ENCODE measurements at regions not wholly inside any gene's neighbourhood (a gene's known extent, or its start where the extent isn't known, plus 50 kb on each side); places are given as distances from the start of the nearest gene placed in this dataset.
"Not testable (repeated sequence)": the region's sequence is repeated elsewhere in the genome, so short reads cannot be mapped to it uniquely, and the experiment has no call there.

- intact Hi-C loops (cut with DNase I) = no loop called here
- no peak for DNase-seq
Observed at GRCh38 chr3:145417678-145418077, 743.3 kb downstream of the PLOD2 start.

- no peak for DNase-seq
- intact Hi-C loops (cut with DNase I) = no loop called here
Observed at GRCh38 chr3:145422556-145422955, 738.4 kb downstream of the PLOD2 start.

DNA sequence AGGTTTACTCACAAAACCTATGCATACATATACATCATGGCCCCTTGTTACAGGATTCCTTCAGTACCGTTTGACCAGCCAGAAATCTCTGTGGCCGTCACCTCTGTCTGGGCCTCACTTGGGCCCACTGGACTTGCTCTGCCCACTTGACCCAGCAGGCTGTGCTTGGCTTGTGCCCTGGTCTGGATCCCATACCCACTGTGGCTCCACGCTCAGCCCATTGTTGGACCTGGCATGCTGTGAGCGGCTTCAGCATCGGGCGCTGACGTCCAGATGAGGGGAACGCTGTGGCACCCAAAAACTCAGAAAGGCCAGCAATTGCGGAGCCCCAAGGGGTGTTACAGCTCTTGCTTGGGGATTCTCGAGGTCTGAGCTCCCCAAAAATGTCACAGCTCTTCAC is 733.6 kb downstream of the PLOD2 start:
- intact Hi-C loops (cut with DNase I) = no loop called here
- peak in 2 of 10 donors; percentile 55 to 72 for DNase-seq

- no peak for DNase-seq
- intact Hi-C loops (cut with DNase I) = no loop called here
Observed at GRCh38 chr3:145429546-145429945, 731.4 kb downstream of the PLOD2 start.

DNA sequence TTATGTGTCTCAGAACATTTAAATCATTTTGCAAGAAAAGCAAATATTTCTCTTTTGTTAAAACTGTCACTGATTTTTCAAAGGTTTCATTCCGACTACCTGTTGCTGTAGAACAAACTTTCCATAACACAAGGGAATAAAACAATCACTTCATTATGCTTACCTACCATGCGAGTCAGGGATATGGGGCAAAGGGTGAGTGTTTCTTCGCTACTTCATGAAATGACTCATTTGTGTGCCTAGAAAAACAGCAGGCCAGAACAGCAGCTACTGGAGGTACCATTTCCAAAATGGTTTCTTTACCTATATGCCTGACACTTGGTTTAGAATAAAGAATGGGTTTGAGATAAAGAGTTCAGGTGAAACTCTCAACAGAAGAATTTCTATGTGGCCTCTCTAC is 712.5 kb downstream of the PLOD2 start:
- intact Hi-C loops (cut with DNase I) = no loop called here

GRCh38 chr3:145450018-145450682 is 710.8 kb downstream of the PLOD2 start:
- DNase-seq = no peak
- intact Hi-C loops (cut with DNase I) = no loop called here

More for the DNA sequence above, 712.5 kb downstream of the PLOD2 start:
- no peak for DNase-seq

DNA sequence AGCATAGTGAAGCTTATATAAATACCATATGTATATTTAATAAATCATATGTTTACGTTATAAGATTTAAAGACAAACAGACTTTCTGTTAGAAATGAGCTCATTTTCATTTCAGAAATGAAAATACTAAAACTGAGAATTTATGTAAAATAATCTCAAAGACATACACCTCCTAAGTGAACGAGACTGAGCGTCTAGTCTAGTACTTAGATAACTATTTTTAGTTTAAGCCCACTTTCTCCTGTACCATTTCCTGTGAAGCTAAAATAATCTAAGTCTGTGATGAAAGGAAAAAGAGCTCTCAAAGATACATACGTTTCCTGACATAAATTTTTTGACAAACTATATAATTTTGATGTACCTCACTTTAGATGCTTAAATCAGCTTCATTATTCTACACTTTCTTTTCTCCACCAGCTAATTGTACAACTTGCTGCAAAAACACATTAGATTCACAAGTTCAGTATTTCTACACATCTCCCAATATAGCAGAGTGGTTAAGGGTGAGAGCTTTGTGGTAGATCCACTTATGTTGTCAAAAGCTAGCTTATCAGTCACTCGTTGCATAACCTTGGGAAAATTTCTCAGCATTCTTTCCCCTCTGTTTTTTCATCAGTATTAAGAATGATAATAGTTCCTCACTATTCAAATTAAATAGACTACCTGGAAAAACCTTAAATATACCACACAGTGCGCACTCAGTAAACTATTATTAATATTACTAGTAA is 703.0 kb downstream of the PLOD2 start:
- DNase-seq = no peak
- intact Hi-C loops (cut with DNase I) = no loop called here

DNA sequence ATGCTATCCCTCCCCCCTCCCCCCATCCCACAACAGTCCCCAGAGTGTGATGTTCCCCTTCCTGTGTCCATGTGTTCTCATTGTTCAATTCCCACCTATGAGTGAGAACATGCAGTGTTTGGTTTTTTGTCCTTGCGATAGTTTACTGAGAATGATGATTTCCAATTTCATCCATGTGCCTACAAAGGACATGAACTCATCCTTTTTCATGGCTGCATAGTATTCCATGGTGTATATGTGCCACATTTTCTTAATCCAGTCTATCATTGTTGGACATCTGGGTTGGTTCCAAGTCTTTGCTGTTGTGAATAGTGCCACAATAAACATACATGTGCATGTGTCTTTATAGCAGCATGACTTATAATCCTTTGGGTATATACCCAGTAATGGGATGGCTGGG is 701.3 kb downstream of the PLOD2 start:
- DNase-seq = not testable (repeated sequence)

GRCh38 chr3:145471976-145472375 is 689.0 kb downstream of the PLOD2 start:
- intact Hi-C loops (cut with DNase I) = no loop called here
- no peak for DNase-seq

More for the DNA sequence above, 701.3 kb downstream of the PLOD2 start:
- intact Hi-C loops (cut with DNase I) = not testable (repeated sequence)

- intact Hi-C loops (cut with DNase I) = not testable (repeated sequence)
- peak in 1 of 10 donors; percentile 24 for DNase-seq
Observed at GRCh38 chr3:145482735-145483134, 678.2 kb downstream of the PLOD2 start.

DNA sequence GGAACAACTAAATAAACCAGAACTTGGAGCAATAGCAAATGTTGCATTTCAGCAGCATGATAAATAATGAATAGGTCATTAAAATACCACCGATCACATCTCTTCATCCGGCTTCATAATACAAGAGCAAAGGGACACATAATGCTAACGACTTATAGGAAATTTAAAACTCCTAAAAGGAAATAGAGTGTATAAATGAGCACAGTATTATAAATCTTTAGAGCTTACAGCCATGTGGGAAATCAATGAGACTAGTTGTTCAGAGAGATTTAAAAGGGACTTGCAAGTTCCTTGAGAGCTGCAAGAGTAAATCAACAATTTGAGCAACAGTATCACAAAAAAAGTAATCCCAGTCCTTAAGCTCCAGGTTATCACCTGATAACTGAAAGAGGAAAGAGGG is 677.0 kb downstream of the PLOD2 start:
- intact Hi-C loops (cut with DNase I) = no loop called here

GRCh38 chr3:145489011-145489410 is 672.0 kb downstream of the PLOD2 start:
- intact Hi-C loops (cut with DNase I) = no loop called here
- DNase-seq = no peak

More for the DNA sequence above, 677.0 kb downstream of the PLOD2 start:
- DNase-seq = no peak

- intact Hi-C loops (cut with DNase I) = no loop called here
- DNase-seq = peak in 3 of 10 donors; percentile 37 to 61 (median 41)
Observed at GRCh38 chr3:145490088-145491048, 670.6 kb downstream of the PLOD2 start.

GRCh38 chr3:145492456-145492855 is 668.5 kb downstream of the PLOD2 start:
- intact Hi-C loops (cut with DNase I) = no loop called here
- no peak for DNase-seq

GRCh38 chr3:145517416-145517815 is 643.6 kb downstream of the PLOD2 start:
- DNase-seq; intact Hi-C loops (cut with DNase I): not testable (repeated sequence)

DNA sequence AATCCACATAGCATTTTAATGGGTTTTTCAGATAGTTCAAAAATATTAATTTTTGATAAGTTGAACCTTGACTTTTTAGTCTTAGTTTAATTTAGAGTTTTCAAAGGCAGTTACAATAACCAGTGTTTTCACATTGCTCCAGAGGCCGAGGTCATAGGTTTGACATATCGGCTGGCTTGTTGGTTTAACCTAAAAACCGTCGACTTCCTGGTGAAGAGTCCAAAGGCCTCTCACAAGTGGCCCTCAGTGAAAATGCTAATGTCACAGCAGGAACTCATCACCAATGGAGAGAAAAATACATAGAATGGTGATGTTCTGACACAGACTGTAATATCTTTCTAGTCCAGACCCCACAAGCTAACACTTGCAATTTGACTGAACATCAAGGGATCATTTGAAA is 642.3 kb downstream of the PLOD2 start:
- DNase-seq = no peak
- intact Hi-C loops (cut with DNase I) = no loop called here

GRCh38 chr3:145519398-145520047 is 641.5 kb downstream of the PLOD2 start:
- no peak for DNase-seq
- intact Hi-C loops (cut with DNase I) = no loop called here

DNA sequence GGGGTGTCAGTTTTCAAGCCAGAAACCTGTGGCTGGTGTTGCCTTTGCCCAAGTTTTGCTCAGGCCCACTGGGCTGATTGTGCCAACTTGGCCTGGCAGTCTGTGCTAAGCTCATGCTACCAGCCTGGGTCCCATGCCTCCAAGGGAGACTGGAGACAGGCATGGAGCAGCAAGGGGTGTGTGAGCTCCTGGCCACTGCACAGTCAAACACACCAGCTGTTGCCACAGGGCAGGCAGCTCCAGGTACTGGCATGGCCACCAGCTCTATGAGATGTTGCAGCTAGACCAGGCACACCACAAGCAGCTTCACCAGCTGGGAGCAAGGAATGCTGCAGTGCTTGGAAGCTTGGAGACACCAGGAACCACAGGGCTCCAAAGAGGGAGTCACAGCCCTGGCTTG is 638.8 kb downstream of the PLOD2 start:
- intact Hi-C loops (cut with DNase I) = no loop called here

GRCh38 chr3:145522893-145523651 is 637.9 kb downstream of the PLOD2 start:
- peak in 2 of 10 donors; percentile 51 to 70 for DNase-seq
- intact Hi-C loops (cut with DNase I) = no loop called here

More for the DNA sequence above, 638.8 kb downstream of the PLOD2 start:
- peak in 1 of 10 donors; percentile 69 for DNase-seq

DNA sequence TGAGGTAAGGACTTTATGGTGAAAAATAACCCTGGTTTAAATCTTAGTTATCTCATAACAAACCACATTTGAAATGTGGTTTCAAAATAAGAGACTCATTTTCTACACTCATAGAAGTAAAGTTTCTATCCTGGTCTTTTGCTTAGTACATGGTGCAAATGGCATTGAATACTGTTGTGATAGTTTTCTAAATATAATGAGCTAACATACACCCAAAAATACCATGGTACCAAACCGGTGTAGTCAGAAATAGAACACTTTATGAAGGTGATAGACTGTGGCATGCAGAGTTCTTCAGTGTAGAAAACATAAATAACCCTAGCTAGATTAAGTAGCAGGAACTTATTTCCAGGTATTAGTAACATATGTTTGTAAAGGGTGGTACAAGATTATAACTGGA is 629.4 kb downstream of the PLOD2 start:
- no peak for DNase-seq
- intact Hi-C loops (cut with DNase I) = no loop called here
